ENCODE measurements at regions not wholly inside any gene's neighbourhood (a gene's known extent, or its start where the extent isn't known, plus 50 kb on each side); places are given as distances from the start of the nearest gene placed in this dataset.
"Not testable (repeated sequence)": the region's sequence is repeated elsewhere in the genome, so short reads cannot be mapped to it uniquely, and the experiment has no call there.

DNA sequence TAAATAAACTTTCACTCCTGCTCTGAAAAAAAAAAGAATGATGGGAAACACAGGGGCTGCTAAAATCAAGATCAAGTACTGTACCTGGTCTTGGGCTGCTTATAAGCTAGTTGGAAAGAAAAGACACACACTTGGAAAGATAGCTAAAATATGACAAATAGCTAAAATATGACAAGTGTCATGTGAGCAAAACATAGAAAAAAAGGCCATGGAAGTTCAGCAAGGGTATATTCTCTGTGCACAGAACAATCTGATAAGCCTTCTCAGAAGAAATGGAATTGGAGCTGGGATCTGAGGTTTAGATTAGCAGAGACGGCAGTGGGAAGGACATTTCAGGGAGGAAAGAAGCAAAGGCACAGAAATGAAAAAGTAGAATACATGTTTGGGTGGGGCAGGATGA is 126.2 kb upstream of the PMCH start:
- DNase-seq (no peak), ATAC-seq (ENCODE audit: low read depth in 2 of 2) (no peak)
- Mint-ChIP-seq H3K9me3 (peaks cover 0 to 6% (median 2%) of the 10 kb centered on the region in 7 donors), H3K4me1 (no peaks in the 10 kb centered on the region), H3K27ac (no peak overlapping the region), H3K27me3 (no peaks in the 10 kb centered on the region), H3K4me3 (no peak overlapping the region), H3K36me3 (no peaks in the 10 kb centered on the region)
- H3K27ac ChIP-seq (ENCODE audit: insufficient read depth, low read length, poor library complexity, severe bottlenecking), result no peak overlapping the region
- H3K9me3 ChIP-seq (ENCODE audit: control insufficient read depth in 2 of 2, low read length in 2 of 2), result no peaks in the 10 kb centered on the region
- no peaks in the 10 kb centered on the region for H3K4me1 ChIP-seq (ENCODE audit: control insufficient read depth, insufficient read depth, low read length, poor library complexity, severe bottlenecking)
- no peaks in the 10 kb centered on the region for H3K36me3 ChIP-seq (ENCODE audit: control insufficient read depth, insufficient read depth, low read length)
- no peaks in the 10 kb centered on the region for H3K27me3 ChIP-seq (ENCODE audit: control insufficient read depth, insufficient read depth, low read length)
- H3K4me3 ChIP-seq (ENCODE audit: low read depth, low read length), result no peak overlapping the region

DNA sequence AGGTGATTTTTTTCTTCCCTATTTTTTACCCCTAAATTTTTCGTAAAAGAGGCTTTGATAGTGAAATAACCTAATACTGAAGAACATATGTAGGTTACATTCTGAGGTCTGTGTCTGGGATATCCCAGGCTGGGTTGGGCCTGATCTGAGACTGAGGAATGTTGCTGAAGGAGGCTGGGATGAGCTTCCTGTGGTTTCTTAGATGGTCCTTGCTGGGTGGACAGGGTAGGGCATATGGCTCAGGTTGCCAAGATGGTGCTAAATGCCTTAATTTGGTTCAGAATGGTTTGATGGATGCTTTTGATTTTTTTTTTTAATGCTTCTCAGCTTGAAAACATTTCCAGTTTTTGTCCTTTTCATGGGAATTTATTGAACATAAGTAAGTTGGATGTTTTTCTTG is 124.6 kb upstream of the PMCH start:
- no peak overlapping the region for H3K4me3 Mint-ChIP-seq
- H3K27ac ChIP-seq (ENCODE audit: insufficient read depth, low read length, poor library complexity, severe bottlenecking), result no peak overlapping the region
- H3K27me3 ChIP-seq (ENCODE audit: control insufficient read depth, insufficient read depth, low read length), result no peaks in the 10 kb centered on the region
- H3K9me3 Mint-ChIP-seq, result peaks cover 0 to 6% (median 2%) of the 10 kb centered on the region in 7 donors
- no peak overlapping the region for H3K4me3 ChIP-seq (ENCODE audit: low read depth, low read length)
- no peaks in the 10 kb centered on the region for H3K4me1 Mint-ChIP-seq
- no peaks in the 10 kb centered on the region for H3K36me3 ChIP-seq (ENCODE audit: control insufficient read depth, insufficient read depth, low read length)
- no peaks in the 10 kb centered on the region for H3K4me1 ChIP-seq (ENCODE audit: control insufficient read depth, insufficient read depth, low read length, poor library complexity, severe bottlenecking)
- no peaks in the 10 kb centered on the region for H3K36me3 Mint-ChIP-seq
- H3K27ac Mint-ChIP-seq, result no peak overlapping the region
- DNase-seq (no peak), ATAC-seq (ENCODE audit: low read depth in 2 of 2) (no peak)
- H3K27me3 Mint-ChIP-seq, result no peaks in the 10 kb centered on the region
- H3K9me3 ChIP-seq (ENCODE audit: control insufficient read depth in 2 of 2, low read length in 2 of 2), result no peaks in the 10 kb centered on the region

DNA sequence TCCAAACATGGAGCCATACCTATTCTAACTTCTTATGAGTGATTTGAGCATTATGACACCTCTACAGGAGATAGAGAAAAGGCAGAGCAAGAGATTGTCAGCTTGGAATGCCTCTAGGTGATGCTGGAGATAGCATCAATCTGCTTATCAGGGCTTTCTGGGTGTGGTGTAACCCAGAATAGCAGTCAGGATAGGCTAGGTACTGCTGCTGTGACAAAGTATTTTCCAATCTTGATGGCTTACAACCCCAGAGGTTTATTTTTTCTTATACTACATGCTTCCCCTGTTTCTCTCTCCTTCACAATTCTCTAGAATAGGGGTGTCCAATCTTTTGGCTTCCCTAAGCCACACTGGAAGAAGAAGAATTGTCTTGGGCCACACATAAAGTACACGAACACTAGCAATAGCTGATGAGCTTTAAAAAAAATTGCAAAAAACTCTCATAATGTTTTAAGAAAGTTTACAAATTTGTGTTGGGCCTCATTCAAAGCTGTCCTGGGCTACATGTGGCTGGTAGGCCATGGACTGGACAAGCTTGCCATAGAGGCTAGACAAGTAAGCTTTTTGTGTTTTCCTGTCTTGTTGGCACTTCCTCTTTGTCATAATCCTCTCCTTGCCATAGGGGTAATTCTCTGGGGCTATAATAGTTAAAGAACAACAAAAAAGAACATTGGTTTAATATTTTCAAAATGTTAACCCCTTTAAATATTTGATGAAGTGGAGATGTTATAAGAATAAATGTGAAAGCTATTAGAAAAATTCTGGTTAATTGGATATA is 123.9 kb upstream of the PMCH start:
- DNase-seq (no peak), ATAC-seq (ENCODE audit: low read depth in 2 of 2) (no peak)
- Mint-ChIP-seq H3K27me3 (no peaks in the 10 kb centered on the region), H3K9me3 (peaks cover 0 to 6% (median 2%) of the 10 kb centered on the region in 7 donors), H3K4me1 (no peaks in the 10 kb centered on the region), H3K4me3 (no peak overlapping the region), H3K36me3 (no peaks in the 10 kb centered on the region), H3K27ac (no peak overlapping the region)
- Histone ChIP-seq H3K36me3 (ENCODE audit: control insufficient read depth, insufficient read depth, low read length) (no peaks in the 10 kb centered on the region), H3K27me3 (ENCODE audit: control insufficient read depth, insufficient read depth, low read length) (no peaks in the 10 kb centered on the region), H3K9me3 (ENCODE audit: control insufficient read depth in 2 of 2, low read length in 2 of 2) (no peaks in the 10 kb centered on the region), H3K4me3 (ENCODE audit: low read depth, low read length) (no peak overlapping the region), H3K4me1 (ENCODE audit: control insufficient read depth, insufficient read depth, low read length, poor library complexity, severe bottlenecking) (no peaks in the 10 kb centered on the region), H3K27ac (ENCODE audit: insufficient read depth, low read length, poor library complexity, severe bottlenecking) (no peak overlapping the region)

DNA sequence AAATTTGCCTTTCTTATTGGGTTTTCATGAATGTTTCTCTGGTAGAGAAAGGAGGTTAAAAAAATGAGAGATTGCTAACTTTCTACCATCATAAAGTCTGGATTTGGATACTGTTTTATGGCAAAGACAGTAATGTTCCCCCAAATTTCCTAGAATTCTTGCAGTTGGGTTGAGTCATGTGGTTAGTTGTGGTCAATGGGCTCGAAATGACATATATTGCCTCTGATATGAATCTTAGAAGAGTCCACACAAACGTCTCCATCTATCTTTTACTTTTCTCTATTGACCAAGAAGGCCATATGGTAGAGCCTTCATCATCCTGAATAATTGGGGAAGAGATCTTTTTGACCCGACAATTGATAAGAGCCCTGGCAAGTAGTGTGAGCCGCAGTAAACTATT is 119.5 kb upstream of the PMCH start:
- Mint-ChIP-seq H3K27me3 (no peaks in the 10 kb centered on the region), H3K4me3 (no peak overlapping the region), H3K9me3 (peaks cover 0 to 4% (median 2%) of the 10 kb centered on the region in 7 donors), H3K36me3 (no peaks in the 10 kb centered on the region), H3K27ac (no peak overlapping the region), H3K4me1 (no peaks in the 10 kb centered on the region)
- H3K36me3 ChIP-seq (ENCODE audit: control insufficient read depth, insufficient read depth, low read length), result no peaks in the 10 kb centered on the region
- no peaks in the 10 kb centered on the region for H3K27me3 ChIP-seq (ENCODE audit: control insufficient read depth, insufficient read depth, low read length)
- H3K27ac ChIP-seq (ENCODE audit: insufficient read depth, low read length, poor library complexity, severe bottlenecking), result no peak overlapping the region
- no peaks in the 10 kb centered on the region for H3K4me1 ChIP-seq (ENCODE audit: control insufficient read depth, insufficient read depth, low read length, poor library complexity, severe bottlenecking)
- no peaks in the 10 kb centered on the region for H3K9me3 ChIP-seq (ENCODE audit: control insufficient read depth in 2 of 2, low read length in 2 of 2)
- DNase-seq, result no peak
- no peak for ATAC-seq (ENCODE audit: low read depth in 2 of 2)
- H3K4me3 ChIP-seq (ENCODE audit: low read depth, low read length), result no peak overlapping the region

DNA sequence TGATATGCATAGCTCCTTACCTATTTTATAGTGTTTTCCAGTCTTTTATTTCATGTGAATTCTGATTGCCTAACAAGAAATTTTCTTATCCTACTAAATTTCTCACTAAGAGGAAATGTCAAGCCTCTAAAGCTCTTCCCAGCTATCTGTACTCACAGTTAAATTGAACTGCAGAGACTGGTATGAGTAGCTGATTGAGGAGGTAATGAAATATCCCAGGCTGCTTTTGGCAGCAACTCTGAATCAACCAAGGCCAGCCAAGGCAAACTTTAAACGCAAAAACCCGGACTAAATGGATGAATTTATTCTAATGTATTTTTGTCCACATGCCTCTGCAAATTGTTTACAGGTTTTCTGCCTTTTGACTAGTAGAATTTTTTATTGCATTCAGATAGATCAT is 119.1 kb upstream of the PMCH start:
- DNase-seq (no peak), ATAC-seq (ENCODE audit: low read depth in 2 of 2) (no peak)
- H3K4me3 ChIP-seq (ENCODE audit: low read depth, low read length), result no peak overlapping the region
- H3K4me1 ChIP-seq (ENCODE audit: control insufficient read depth, insufficient read depth, low read length, poor library complexity, severe bottlenecking), result no peaks in the 10 kb centered on the region
- Mint-ChIP-seq H3K36me3 (no peaks in the 10 kb centered on the region), H3K4me1 (no peaks in the 10 kb centered on the region), H3K9me3 (peaks cover 0 to 4% (median 0%) of the 10 kb centered on the region in 7 donors), H3K27me3 (no peaks in the 10 kb centered on the region), H3K27ac (no peak overlapping the region), H3K4me3 (no peak overlapping the region)
- H3K27ac ChIP-seq (ENCODE audit: insufficient read depth, low read length, poor library complexity, severe bottlenecking), result no peak overlapping the region
- no peaks in the 10 kb centered on the region for H3K9me3 ChIP-seq (ENCODE audit: control insufficient read depth in 2 of 2, low read length in 2 of 2)
- H3K36me3 ChIP-seq (ENCODE audit: control insufficient read depth, insufficient read depth, low read length), result no peaks in the 10 kb centered on the region
- H3K27me3 ChIP-seq (ENCODE audit: control insufficient read depth, insufficient read depth, low read length), result no peaks in the 10 kb centered on the region

DNA sequence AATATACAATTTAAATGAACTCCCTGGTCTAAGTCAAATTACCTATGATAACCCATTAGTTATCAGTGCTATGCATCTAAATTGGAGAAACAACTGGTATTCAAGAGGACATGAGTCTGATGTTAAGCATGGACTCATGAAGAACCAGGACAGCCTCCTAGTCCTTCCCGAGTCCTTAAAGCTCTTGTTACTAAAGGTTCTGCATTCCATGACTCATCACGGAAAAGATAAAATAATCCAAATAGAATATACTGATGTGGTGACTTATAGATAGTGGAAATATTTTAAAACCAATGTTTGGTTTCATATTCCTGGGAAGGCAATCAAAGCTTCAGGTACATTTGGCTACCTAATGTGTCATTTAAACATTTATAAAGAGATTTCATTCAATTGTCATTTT is 117.2 kb upstream of the PMCH start:
- H3K4me1 ChIP-seq (ENCODE audit: control insufficient read depth, insufficient read depth, low read length, poor library complexity, severe bottlenecking), result no peaks in the 10 kb centered on the region
- Mint-ChIP-seq H3K36me3 (no peaks in the 10 kb centered on the region), H3K4me1 (no peaks in the 10 kb centered on the region)

DNA sequence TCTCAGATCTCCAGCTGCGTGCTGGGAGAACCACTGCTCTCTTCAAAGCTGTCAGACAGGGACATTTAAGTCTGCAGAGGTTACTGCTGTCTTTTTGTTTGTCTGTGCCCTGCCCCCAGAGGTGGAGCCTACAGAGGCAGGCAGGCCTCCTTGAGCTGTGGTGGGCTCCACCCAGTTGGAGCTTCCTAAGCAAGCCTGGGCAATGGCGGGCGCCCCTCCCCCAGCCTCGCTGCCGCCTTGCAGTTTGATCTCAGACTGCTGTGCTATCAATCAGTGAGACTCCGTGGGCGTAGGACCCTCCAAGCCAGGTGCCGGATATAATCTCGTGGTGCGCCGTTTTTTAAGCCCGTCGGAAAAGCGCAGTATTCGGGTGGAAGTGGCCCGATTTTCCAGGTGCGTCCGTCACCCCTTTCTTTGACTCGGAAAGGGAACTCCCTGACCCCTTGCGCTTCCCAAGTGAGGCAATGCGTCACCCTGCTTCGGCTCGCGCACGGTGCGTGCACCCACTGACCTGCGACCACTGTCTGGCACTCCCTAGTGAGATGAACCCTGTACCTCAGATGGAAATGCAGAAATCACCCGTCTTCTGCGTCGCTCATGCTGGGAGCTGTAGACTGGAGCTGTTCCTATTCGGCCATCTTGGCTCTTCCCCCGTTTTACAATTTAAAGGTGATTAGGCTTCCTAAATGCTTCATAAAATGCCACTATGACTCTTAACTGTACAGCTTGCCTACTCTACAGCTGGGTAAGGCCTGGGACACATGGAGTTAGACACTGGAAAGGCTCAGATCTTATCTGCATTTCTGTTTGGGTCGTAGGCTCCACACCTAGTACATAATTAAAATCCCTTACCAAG is 115.7 kb upstream of the PMCH start:
- H3K9me3 Mint-ChIP-seq; H3K27ac ChIP-seq (ENCODE audit: insufficient read depth, low read length, poor library complexity, severe bottlenecking); H3K4me1 Mint-ChIP-seq; H3K4me3 ChIP-seq (ENCODE audit: low read depth, low read length); H3K27me3 ChIP-seq (ENCODE audit: control insufficient read depth, insufficient read depth, low read length); H3K36me3 Mint-ChIP-seq; H3K4me3 Mint-ChIP-seq; H3K27me3 Mint-ChIP-seq; H3K36me3 ChIP-seq (ENCODE audit: control insufficient read depth, insufficient read depth, low read length); ATAC-seq (ENCODE audit: low read depth in 2 of 2); H3K4me1 ChIP-seq (ENCODE audit: control insufficient read depth, insufficient read depth, low read length, poor library complexity, severe bottlenecking); H3K9me3 ChIP-seq (ENCODE audit: control insufficient read depth in 2 of 2, low read length in 2 of 2); DNase-seq; H3K27ac Mint-ChIP-seq: not testable (repeated sequence)

More for the DNA sequence above, 117.2 kb upstream of the PMCH start:
- Histone ChIP-seq H3K9me3 (ENCODE audit: control insufficient read depth in 2 of 2, low read length in 2 of 2) (no peaks in the 10 kb centered on the region), H3K27ac (ENCODE audit: insufficient read depth, low read length, poor library complexity, severe bottlenecking) (no peak overlapping the region), H3K4me3 (ENCODE audit: low read depth, low read length) (no peak overlapping the region), H3K36me3 (ENCODE audit: control insufficient read depth, insufficient read depth, low read length) (no peaks in the 10 kb centered on the region), H3K27me3 (ENCODE audit: control insufficient read depth, insufficient read depth, low read length) (no peaks in the 10 kb centered on the region)
- peaks cover 0 to 4% (median 0%) of the 10 kb centered on the region in 7 donors for H3K9me3 Mint-ChIP-seq
- DNase-seq (no peak), ATAC-seq (ENCODE audit: low read depth in 2 of 2) (no peak)
- no peak overlapping the region for H3K4me3 Mint-ChIP-seq
- H3K27me3 Mint-ChIP-seq, result no peaks in the 10 kb centered on the region
- no peak overlapping the region for H3K27ac Mint-ChIP-seq

All from CD4-positive, CD25-positive, alpha-beta regulatory T cell (primary cell).